ENCODE measurements at regions not wholly inside any gene's neighbourhood (a gene's known extent, or its start where the extent isn't known, plus 50 kb on each side); places are given as distances from the start of the nearest gene placed in this dataset.
A peak's percentile ranks its signal among the peaks of the same experiment; 100 is the strongest.

- peak; percentile 69 for DNase-seq (ENCODE audit: low read depth)
- H3K4me3 ChIP-seq (ENCODE audit: low read depth, low read length): no peak overlapping the region
- no peak for TF ChIP-seq MYC (IDR thresholded peaks at IDR 0.05; ENCODE audit: low read depth, low read length)
- no peak for TF ChIP-seq MAX (IDR thresholded peaks at IDR 0.05; ENCODE audit: low read depth, low read length)
- TF ChIP-seq CTCF (IDR thresholded peaks at IDR 0.05; ENCODE audit: low read depth, low read length): no peak
- no peak for TF ChIP-seq POLR2A (IDR thresholded peaks at IDR 0.05; ENCODE audit: extremely low read depth, insufficient read length)
Measured at GRCh38 chr6:4319981-4320683, 184.8 kb upstream of the ECI2 start.

DNA sequence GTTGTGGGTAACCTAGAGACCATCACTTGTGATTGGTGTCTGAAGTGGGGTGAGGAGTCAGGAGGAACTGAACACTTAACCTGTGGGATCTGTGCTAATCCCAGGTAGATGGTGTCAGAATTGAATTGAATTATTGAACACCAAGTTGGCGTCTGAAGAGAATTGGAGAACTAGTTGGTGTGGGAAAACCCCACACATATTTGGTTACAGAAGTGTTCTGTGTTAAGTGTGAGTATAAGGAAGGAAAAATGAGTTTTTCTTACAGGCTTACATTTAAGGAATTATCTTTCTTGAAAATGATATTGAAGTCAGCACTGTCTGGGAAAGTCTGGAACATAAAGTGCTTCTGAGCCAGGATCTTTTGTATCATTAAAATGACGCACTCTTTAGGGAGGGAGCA, 182.9 kb upstream of the ECI2 start:
- no peak for TF ChIP-seq MAX (IDR thresholded peaks at IDR 0.05; ENCODE audit: low read depth, low read length)
- TF ChIP-seq POLR2A (IDR thresholded peaks at IDR 0.05; ENCODE audit: extremely low read depth, insufficient read length): no peak
- TF ChIP-seq MYC (IDR thresholded peaks at IDR 0.05; ENCODE audit: low read depth, low read length): no peak
- no peak for TF ChIP-seq CTCF (IDR thresholded peaks at IDR 0.05; ENCODE audit: low read depth, low read length)
- DNase-seq (ENCODE audit: low read depth): no peak
- no peak overlapping the region for H3K4me3 ChIP-seq (ENCODE audit: low read depth, low read length)

DNA sequence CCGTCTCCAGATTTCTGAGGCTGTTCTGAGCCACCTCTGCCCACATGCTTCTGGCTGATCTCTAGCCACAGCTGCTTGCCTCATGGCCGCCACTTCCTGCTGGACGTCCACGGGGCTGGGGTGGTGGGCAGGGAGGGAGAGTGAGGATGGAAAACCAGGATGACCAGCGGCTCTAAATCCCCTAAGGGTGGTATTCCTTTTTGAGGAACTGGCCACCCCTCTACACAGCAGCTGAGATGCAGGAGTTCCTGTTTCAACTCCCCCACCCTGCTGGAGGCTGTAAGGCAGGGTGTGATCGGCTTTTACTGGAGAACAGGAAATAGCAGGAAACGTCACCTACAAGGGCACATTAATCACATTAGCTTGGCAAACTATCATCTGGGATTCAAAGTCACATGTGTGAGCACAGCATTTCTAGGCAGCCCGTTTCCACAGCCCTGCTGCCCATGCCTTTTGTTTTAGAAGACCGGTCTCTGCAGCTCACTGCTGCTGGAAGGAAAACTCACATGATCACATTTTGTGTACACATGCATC, 181.6 kb upstream of the ECI2 start:
- no peak for TF ChIP-seq POLR2A (IDR thresholded peaks at IDR 0.05; ENCODE audit: extremely low read depth, insufficient read length)
- no peak for TF ChIP-seq CTCF (IDR thresholded peaks at IDR 0.05; ENCODE audit: low read depth, low read length)
- TF ChIP-seq MYC (IDR thresholded peaks at IDR 0.05; ENCODE audit: low read depth, low read length): peak; percentile 74
- TF ChIP-seq MAX (IDR thresholded peaks at IDR 0.05; ENCODE audit: low read depth, low read length): peak; percentile 44
- no peak overlapping the region for H3K4me3 ChIP-seq (ENCODE audit: low read depth, low read length)
- peak; percentile 83 for DNase-seq (ENCODE audit: low read depth)

GRCh38 chr6:4314201-4314707, 178.9 kb upstream of the ECI2 start:
- H3K4me3 ChIP-seq (ENCODE audit: low read depth, low read length): no peak overlapping the region
- no peak for DNase-seq (ENCODE audit: low read depth)
- TF ChIP-seq MAX (IDR thresholded peaks at IDR 0.05; ENCODE audit: low read depth, low read length) (no peak), CTCF (IDR thresholded peaks at IDR 0.05; ENCODE audit: low read depth, low read length) (no peak), MYC (IDR thresholded peaks at IDR 0.05; ENCODE audit: low read depth, low read length) (no peak), POLR2A (IDR thresholded peaks at IDR 0.05; ENCODE audit: extremely low read depth, insufficient read length) (no peak)

- DNase-seq (ENCODE audit: low read depth): peak; percentile 25
- TF ChIP-seq MAX (IDR thresholded peaks at IDR 0.05; ENCODE audit: low read depth, low read length): no peak
- no peak for TF ChIP-seq CTCF (IDR thresholded peaks at IDR 0.05; ENCODE audit: low read depth, low read length)
- no peak for TF ChIP-seq POLR2A (IDR thresholded peaks at IDR 0.05; ENCODE audit: extremely low read depth, insufficient read length)
- TF ChIP-seq MYC (IDR thresholded peaks at IDR 0.05; ENCODE audit: low read depth, low read length): no peak
- no peak overlapping the region for H3K4me3 ChIP-seq (ENCODE audit: low read depth, low read length)
Measured at GRCh38 chr6:4313044-4313686, 177.8 kb upstream of the ECI2 start.
